HEK293 (cell line): ENCODE measurements at regions not wholly inside any gene's neighbourhood (a gene's known extent, or its start where the extent isn't known, plus 50 kb on each side); places are given as distances from the start of the nearest gene placed in this dataset.
A peak's percentile ranks its signal among the peaks of the same experiment; 100 is the strongest.

Experiments used
- SP7 ChIP-seq: fragments of 450-650 bp; formaldehyde crosslinking; IDR thresholded peaks from 2 replicates; pipeline ENCODE4 v1.5.1; 2016; ENCODE audit warnings: missing biosample characterization, missing genetic modification characterization
- YY1 ChIP-seq: fragments of 450-650 bp; formaldehyde crosslinking; IDR thresholded peaks from 2 replicates; pipeline ENCODE4 v1.5.1; 2018; ENCODE audit warnings: missing biosample characterization, missing genetic modification characterization
- ZEB2 ChIP-seq: fragments of 450-650 bp; formaldehyde crosslinking; IDR thresholded peaks from 2 replicates; pipeline ENCODE4 v1.5.1; 2016; ENCODE audit warnings: missing biosample characterization, missing genetic modification characterization
- ZFP3 ChIP-seq: fragments of 450-650 bp; formaldehyde crosslinking; IDR thresholded peaks from 2 replicates; pipeline ENCODE4 v1.5.1; 2016; ENCODE audit warnings: low read depth, missing biosample characterization, missing genetic modification characterization
- ZNF132 ChIP-seq: fragments of 450-650 bp; formaldehyde crosslinking; IDR thresholded peaks from 2 replicates; pipeline ENCODE4 v1.5.1; 2017; ENCODE audit warnings: missing biosample characterization, missing genetic modification characterization, borderline replicate concordance
- ZNF140 ChIP-seq: fragments of 450-650 bp; formaldehyde crosslinking; IDR thresholded peaks from 2 replicates; pipeline ENCODE4 v1.5.1; 2016; ENCODE audit warnings: missing biosample characterization, missing genetic modification characterization
- ZNF16 ChIP-seq: fragments of 450-650 bp; formaldehyde crosslinking; IDR thresholded peaks from 2 replicates; pipeline ENCODE4 v1.5.1; 2016; ENCODE audit warnings: low read depth, missing biosample characterization, missing genetic modification characterization
- ZNF274 ChIP-seq, 2 experiments: fragments of 200-500 bp in 1 of 2; fragments of 450-650 bp in 1 of 2; sonication (Bioruptor generic) in 1 of 2; formaldehyde crosslinking in 1 of 2; IDR thresholded peaks; 2 replicates each; pipeline versions ENCODE4 v1.5.1 to v1.6.1; 2014 to 2016; ENCODE audit warnings: borderline replicate concordance in 1 of 2, inconsistent platforms in 1 of 2, low read length in 1 of 2, missing biosample characterization in 1 of 2, missing genetic modification characterization in 1 of 2
- ZNF280C ChIP-seq: fragments of 450-650 bp; formaldehyde crosslinking; IDR thresholded peaks from 2 replicates; pipeline ENCODE4 v1.5.1; 2016; ENCODE audit warnings: missing biosample characterization, missing genetic modification characterization
- ZNF280D ChIP-seq: fragments of 450-650 bp; formaldehyde crosslinking; IDR thresholded peaks from 2 replicates; pipeline ENCODE4 v1.5.1; 2016; ENCODE audit warnings: missing biosample characterization, missing genetic modification characterization
- ZNF292 ChIP-seq: fragments of 450-650 bp; formaldehyde crosslinking; IDR thresholded peaks from 2 replicates; pipeline ENCODE4 v1.5.1; 2016; ENCODE audit warnings: low read depth, missing biosample characterization, missing genetic modification characterization, borderline replicate concordance
- ZNF544 ChIP-seq: fragments of 450-650 bp; formaldehyde crosslinking; IDR thresholded peaks from 2 replicates; pipeline ENCODE4 v1.5.0; 2017; ENCODE audit warnings: missing biosample characterization, missing genetic modification characterization
- ZNF596 ChIP-seq: fragments of 450-650 bp; IDR thresholded peaks from 2 replicates; pipeline ENCODE4 v1.5.0; 2018; ENCODE audit warnings: missing biosample characterization, mild to moderate bottlenecking, missing genetic modification characterization, moderate library complexity
- ZNF639 ChIP-seq: fragments of 450-650 bp; formaldehyde crosslinking; IDR thresholded peaks from 2 replicates; pipeline ENCODE4 v1.5.1; 2016; ENCODE audit warnings: missing biosample characterization, missing genetic modification characterization
- TF ChIP-seq, protein P1 (sequence below): fragments of 450-650 bp; formaldehyde crosslinking; IDR thresholded peaks from 2 replicates; pipeline ENCODE4 v1.5.1; 2016; ENCODE audit warnings: missing biosample characterization, missing genetic modification characterization, low read depth
- TF ChIP-seq, protein P2 (sequence below): fragments of 450-650 bp; formaldehyde crosslinking; IDR thresholded peaks from 2 replicates; pipeline ENCODE4 v1.5.1; 2016; ENCODE audit warnings: missing biosample characterization, missing genetic modification characterization, borderline replicate concordance
- TF ChIP-seq, protein P3 (sequence below): fragments of 450-650 bp; formaldehyde crosslinking; IDR thresholded peaks from 2 replicates; pipeline ENCODE4 v1.5.1; 2016; ENCODE audit warnings: missing biosample characterization, missing genetic modification characterization
- TF ChIP-seq, protein P4 (sequence below): fragments of 450-650 bp; IDR thresholded peaks from 2 replicates; pipeline ENCODE4 v1.5.1; 2018; ENCODE audit warnings: missing biosample characterization, mild to moderate bottlenecking, missing genetic modification characterization
- TF ChIP-seq, protein P5 (sequence below): fragments of 450-650 bp; formaldehyde crosslinking; IDR thresholded peaks from 2 replicates; pipeline ENCODE4 v1.5.1; 2016; ENCODE audit warnings: missing biosample characterization, missing genetic modification characterization

- TF ChIP-seq, protein P1, sequence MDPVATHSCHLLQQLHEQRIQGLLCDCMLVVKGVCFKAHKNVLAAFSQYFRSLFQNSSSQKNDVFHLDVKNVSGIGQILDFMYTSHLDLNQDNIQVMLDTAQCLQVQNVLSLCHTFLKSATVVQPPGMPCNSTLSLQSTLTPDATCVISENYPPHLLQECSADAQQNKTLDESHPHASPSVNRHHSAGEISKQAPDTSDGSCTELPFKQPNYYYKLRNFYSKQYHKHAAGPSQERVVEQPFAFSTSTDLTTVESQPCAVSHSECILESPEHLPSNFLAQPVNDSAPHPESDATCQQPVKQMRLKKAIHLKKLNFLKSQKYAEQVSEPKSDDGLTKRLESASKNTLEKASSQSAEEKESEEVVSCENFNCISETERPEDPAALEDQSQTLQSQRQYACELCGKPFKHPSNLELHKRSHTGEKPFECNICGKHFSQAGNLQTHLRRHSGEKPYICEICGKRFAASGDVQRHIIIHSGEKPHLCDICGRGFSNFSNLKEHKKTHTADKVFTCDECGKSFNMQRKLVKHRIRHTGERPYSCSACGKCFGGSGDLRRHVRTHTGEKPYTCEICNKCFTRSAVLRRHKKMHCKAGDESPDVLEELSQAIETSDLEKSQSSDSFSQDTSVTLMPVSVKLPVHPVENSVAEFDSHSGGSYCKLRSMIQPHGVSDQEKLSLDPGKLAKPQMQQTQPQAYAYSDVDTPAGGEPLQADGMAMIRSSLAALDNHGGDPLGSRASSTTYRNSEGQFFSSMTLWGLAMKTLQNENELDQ (tag by site-specific recombination) = no peak
- TF ChIP-seq ZNF544 (tag by site-specific recombination) = no peak
- TF ChIP-seq ZFP3 = no peak
- TF ChIP-seq ZNF280C = no peak
- TF ChIP-seq ZNF292 (tag by site-specific recombination) = no peak
- no peak for TF ChIP-seq ZEB2 (tag by site-specific recombination)
- no peak for TF ChIP-seq SP7 (tag by site-specific recombination)
- no peak for TF ChIP-seq ZNF596 (tag by site-specific recombination)
- no peak for TF ChIP-seq YY1 (tag by site-specific recombination)
- TF ChIP-seq ZNF274 (IDR thresholded peaks at IDR 0.05; ENCODE audit: low read length) = no peak
- TF ChIP-seq ZNF274 (tag by site-specific recombination; IDR thresholded peaks at IDR 0.05; ENCODE audit: borderline replicate concordance) = no peak
- TF ChIP-seq ZNF16 (tag by site-specific recombination) = no peak
- no peak for TF ChIP-seq ZNF132
- TF ChIP-seq, protein P2, sequence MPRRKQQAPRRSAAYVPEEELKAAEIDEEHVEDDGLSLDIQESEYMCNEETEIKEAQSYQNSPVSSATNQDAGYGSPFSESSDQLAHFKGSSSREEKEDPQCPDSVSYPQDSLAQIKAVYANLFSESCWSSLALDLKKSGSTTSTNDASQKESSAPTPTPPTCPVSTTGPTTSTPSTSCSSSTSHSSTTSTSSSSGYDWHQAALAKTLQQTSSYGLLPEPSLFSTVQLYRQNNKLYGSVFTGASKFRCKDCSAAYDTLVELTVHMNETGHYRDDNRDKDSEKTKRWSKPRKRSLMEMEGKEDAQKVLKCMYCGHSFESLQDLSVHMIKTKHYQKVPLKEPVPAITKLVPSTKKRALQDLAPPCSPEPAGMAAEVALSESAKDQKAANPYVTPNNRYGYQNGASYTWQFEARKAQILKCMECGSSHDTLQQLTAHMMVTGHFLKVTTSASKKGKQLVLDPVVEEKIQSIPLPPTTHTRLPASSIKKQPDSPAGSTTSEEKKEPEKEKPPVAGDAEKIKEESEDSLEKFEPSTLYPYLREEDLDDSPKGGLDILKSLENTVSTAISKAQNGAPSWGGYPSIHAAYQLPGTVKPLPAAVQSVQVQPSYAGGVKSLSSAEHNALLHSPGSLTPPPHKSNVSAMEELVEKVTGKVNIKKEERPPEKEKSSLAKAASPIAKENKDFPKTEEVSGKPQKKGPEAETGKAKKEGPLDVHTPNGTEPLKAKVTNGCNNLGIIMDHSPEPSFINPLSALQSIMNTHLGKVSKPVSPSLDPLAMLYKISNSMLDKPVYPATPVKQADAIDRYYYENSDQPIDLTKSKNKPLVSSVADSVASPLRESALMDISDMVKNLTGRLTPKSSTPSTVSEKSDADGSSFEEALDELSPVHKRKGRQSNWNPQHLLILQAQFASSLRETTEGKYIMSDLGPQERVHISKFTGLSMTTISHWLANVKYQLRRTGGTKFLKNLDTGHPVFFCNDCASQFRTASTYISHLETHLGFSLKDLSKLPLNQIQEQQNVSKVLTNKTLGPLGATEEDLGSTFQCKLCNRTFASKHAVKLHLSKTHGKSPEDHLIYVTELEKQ (tag by site-specific recombination) = no peak
- TF ChIP-seq, protein P3, sequence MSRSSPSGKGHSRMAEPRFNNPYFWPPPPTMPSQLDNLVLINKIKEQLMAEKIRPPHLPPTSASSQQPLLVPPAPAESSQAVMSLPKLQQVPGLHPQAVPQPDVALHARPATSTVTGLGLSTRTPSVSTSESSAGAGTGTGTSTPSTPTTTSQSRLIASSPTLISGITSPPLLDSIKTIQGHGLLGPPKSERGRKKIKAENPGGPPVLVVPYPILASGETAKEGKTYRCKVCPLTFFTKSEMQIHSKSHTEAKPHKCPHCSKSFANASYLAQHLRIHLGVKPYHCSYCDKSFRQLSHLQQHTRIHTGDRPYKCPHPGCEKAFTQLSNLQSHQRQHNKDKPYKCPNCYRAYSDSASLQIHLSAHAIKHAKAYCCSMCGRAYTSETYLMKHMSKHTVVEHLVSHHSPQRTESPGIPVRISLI (tag by site-specific recombination) = no peak
- TF ChIP-seq ZNF280D (tag by site-specific recombination) = no peak
- TF ChIP-seq, protein P4, sequence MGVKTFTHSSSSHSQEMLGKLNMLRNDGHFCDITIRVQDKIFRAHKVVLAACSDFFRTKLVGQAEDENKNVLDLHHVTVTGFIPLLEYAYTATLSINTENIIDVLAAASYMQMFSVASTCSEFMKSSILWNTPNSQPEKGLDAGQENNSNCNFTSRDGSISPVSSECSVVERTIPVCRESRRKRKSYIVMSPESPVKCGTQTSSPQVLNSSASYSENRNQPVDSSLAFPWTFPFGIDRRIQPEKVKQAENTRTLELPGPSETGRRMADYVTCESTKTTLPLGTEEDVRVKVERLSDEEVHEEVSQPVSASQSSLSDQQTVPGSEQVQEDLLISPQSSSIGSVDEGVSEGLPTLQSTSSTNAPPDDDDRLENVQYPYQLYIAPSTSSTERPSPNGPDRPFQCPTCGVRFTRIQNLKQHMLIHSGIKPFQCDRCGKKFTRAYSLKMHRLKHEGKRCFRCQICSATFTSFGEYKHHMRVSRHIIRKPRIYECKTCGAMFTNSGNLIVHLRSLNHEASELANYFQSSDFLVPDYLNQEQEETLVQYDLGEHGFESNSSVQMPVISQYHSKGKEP (tag by site-specific recombination) = no peak
- TF ChIP-seq ZNF639 = no peak
- TF ChIP-seq, protein P5, sequence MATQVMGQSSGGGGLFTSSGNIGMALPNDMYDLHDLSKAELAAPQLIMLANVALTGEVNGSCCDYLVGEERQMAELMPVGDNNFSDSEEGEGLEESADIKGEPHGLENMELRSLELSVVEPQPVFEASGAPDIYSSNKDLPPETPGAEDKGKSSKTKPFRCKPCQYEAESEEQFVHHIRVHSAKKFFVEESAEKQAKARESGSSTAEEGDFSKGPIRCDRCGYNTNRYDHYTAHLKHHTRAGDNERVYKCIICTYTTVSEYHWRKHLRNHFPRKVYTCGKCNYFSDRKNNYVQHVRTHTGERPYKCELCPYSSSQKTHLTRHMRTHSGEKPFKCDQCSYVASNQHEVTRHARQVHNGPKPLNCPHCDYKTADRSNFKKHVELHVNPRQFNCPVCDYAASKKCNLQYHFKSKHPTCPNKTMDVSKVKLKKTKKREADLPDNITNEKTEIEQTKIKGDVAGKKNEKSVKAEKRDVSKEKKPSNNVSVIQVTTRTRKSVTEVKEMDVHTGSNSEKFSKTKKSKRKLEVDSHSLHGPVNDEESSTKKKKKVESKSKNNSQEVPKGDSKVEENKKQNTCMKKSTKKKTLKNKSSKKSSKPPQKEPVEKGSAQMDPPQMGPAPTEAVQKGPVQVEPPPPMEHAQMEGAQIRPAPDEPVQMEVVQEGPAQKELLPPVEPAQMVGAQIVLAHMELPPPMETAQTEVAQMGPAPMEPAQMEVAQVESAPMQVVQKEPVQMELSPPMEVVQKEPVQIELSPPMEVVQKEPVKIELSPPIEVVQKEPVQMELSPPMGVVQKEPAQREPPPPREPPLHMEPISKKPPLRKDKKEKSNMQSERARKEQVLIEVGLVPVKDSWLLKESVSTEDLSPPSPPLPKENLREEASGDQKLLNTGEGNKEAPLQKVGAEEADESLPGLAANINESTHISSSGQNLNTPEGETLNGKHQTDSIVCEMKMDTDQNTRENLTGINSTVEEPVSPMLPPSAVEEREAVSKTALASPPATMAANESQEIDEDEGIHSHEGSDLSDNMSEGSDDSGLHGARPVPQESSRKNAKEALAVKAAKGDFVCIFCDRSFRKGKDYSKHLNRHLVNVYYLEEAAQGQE = peak; percentile 60; the same call in 1 of the 2 replicates
- TF ChIP-seq ZNF140 (tag by site-specific recombination) = peak; percentile 45; the same call in 1 of the 2 replicates
These were observed 210.3 kb downstream of the EPM2A start (continued) for GRCh38 chr6:145525038-145525437.
